ENCODE measurements at regions not wholly inside any gene's neighbourhood (a gene's known extent, or its start where the extent isn't known, plus 50 kb on each side); places are given as distances from the start of the nearest gene placed in this dataset.

DNA sequence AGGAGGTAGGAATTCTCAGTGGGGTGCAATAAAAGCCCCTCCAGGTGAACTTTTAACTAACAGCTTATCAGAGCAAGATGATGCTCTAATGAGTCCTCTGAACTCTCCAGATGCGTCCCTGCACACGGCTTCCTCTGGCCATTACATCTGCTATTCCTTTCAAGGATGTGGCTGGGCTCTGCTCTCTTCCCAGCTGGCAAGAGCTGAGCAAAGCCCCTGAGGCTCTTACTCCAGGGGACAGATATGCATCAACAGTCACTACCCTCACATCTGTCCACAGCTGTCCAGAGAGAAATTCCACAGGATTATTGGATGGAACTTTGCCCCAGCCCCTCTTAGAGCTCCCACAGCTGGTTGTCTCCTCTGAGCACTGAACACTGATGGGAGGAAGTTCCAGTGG, 267.8 kb downstream of the C1orf94 start:
- no peak overlapping the region for H3K9ac ChIP-seq (ENCODE audit: low read length)
- no peak overlapping the region for H3K4me2 ChIP-seq (ENCODE audit: low read length)
- no peaks in the 10 kb centered on the region for H3K9me3 ChIP-seq (ENCODE audit: low read length)
- TF ChIP-seq, protein P1, sequence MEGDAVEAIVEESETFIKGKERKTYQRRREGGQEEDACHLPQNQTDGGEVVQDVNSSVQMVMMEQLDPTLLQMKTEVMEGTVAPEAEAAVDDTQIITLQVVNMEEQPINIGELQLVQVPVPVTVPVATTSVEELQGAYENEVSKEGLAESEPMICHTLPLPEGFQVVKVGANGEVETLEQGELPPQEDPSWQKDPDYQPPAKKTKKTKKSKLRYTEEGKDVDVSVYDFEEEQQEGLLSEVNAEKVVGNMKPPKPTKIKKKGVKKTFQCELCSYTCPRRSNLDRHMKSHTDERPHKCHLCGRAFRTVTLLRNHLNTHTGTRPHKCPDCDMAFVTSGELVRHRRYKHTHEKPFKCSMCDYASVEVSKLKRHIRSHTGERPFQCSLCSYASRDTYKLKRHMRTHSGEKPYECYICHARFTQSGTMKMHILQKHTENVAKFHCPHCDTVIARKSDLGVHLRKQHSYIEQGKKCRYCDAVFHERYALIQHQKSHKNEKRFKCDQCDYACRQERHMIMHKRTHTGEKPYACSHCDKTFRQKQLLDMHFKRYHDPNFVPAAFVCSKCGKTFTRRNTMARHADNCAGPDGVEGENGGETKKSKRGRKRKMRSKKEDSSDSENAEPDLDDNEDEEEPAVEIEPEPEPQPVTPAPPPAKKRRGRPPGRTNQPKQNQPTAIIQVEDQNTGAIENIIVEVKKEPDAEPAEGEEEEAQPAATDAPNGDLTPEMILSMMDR (IDR thresholded peaks at IDR 0.05; ENCODE audit: low read length), result no peak
- no peak for TF ChIP-seq EZH2 (IDR thresholded peaks at IDR 0.05; ENCODE audit: borderline replicate concordance, low read length)
- H3K4me3 ChIP-seq (ENCODE audit: low read depth, low read length, poor library complexity, severe bottlenecking), result no peak overlapping the region
- no peaks in the 10 kb centered on the region for H4K20me1 ChIP-seq (ENCODE audit: insufficient read depth, low read length)
- H3K4me1 ChIP-seq (ENCODE audit: insufficient read depth, low read length, severe bottlenecking), result no peaks in the 10 kb centered on the region
- no peaks in the 10 kb centered on the region for H3K27me3 ChIP-seq (ENCODE audit: insufficient read depth, low read length)
- no peaks in the 10 kb centered on the region for H3F3A ChIP-seq (ENCODE audit: insufficient read depth, low read length)
- no peak overlapping the region for H3K27ac ChIP-seq (ENCODE audit: low read depth, low read length, poor library complexity, severe bottlenecking)
- H3K9me2 ChIP-seq (ENCODE audit: low read depth, low read length), result no peaks in the 10 kb centered on the region
- H2AFZ ChIP-seq (ENCODE audit: low read length), result no peak overlapping the region
- no peaks in the 10 kb centered on the region for H3K79me2 ChIP-seq (ENCODE audit: insufficient read depth, low read length)
- H3K36me3 ChIP-seq (ENCODE audit: insufficient read depth, low read length), result no peaks in the 10 kb centered on the region

DNA sequence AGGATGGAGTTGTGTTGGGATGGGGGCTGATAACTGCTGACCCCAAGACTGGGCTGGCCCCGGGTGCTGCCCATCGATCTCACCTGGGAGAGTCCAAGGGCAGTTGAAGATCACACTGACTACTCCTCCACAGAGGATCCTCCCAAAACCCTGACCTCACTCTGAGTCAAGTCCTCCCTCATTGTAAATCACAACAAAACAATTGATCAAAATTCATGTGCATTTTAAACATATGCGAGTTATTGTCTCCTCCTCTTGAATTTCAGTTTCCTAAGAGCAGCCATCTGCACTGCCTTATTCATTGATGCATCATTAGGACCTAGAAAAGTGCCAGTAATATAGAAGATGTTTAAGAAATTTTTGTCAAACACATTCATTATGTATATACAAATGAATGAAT, 273.6 kb downstream of the C1orf94 start:
- Histone ChIP-seq H3K27me3 (ENCODE audit: insufficient read depth, low read length) (no peaks in the 10 kb centered on the region), H3K9me3 (ENCODE audit: low read length) (no peaks in the 10 kb centered on the region)
- no peak for TF ChIP-seq EZH2 (IDR thresholded peaks at IDR 0.05; ENCODE audit: borderline replicate concordance, low read length)
- TF ChIP-seq, protein P1 (IDR thresholded peaks at IDR 0.05; ENCODE audit: low read length), result no peak

DNA sequence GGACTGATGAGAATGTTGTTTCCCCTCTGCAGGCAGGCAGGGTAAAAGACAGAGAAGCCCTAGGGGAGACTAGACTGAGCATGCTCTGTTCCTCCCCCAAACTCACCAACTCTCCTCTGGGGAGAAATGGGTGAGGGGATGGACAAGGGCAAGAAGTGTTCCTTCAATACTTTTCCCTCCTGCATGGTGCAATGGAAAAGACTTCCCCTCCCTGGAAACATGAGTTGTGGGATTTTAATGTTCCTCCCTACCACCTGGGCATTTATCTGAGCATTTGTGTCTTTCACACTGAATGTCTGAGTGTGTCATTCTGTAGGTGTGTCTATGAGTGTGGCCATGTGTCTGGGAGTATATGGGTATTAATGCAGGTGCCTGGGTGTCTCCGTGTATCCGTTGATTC, 275.7 kb downstream of the C1orf94 start:
- no peak overlapping the region for H3K4me3 ChIP-seq (ENCODE audit: low read depth, low read length, poor library complexity, severe bottlenecking)
- H3F3A ChIP-seq (ENCODE audit: insufficient read depth, low read length), result no peaks in the 10 kb centered on the region
- no peak overlapping the region for H3K9ac ChIP-seq (ENCODE audit: low read length)
- H3K27ac ChIP-seq (ENCODE audit: low read depth, low read length, poor library complexity, severe bottlenecking), result no peak overlapping the region
- no peaks in the 10 kb centered on the region for H4K20me1 ChIP-seq (ENCODE audit: insufficient read depth, low read length)
- no peak overlapping the region for H2AFZ ChIP-seq (ENCODE audit: low read length)
- H3K79me2 ChIP-seq (ENCODE audit: insufficient read depth, low read length), result no peaks in the 10 kb centered on the region
- H3K27me3 ChIP-seq (ENCODE audit: insufficient read depth, low read length), result no peaks in the 10 kb centered on the region
- TF ChIP-seq, protein P1 (IDR thresholded peaks at IDR 0.05; ENCODE audit: low read length), result no peak
- TF ChIP-seq EZH2 (IDR thresholded peaks at IDR 0.05; ENCODE audit: borderline replicate concordance, low read length), result no peak
- no peaks in the 10 kb centered on the region for H3K36me3 ChIP-seq (ENCODE audit: insufficient read depth, low read length)
- no peaks in the 10 kb centered on the region for H3K4me1 ChIP-seq (ENCODE audit: insufficient read depth, low read length, severe bottlenecking)
- no peaks in the 10 kb centered on the region for H3K9me2 ChIP-seq (ENCODE audit: low read depth, low read length)
- H3K9me3 ChIP-seq (ENCODE audit: low read length), result no peaks in the 10 kb centered on the region
- no peak overlapping the region for H3K4me2 ChIP-seq (ENCODE audit: low read length)

More for the DNA sequence above, 273.6 kb downstream of the C1orf94 start:
- Histone ChIP-seq H2AFZ (ENCODE audit: low read length) (no peak overlapping the region), H3K9me2 (ENCODE audit: low read depth, low read length) (no peaks in the 10 kb centered on the region), H3K36me3 (ENCODE audit: insufficient read depth, low read length) (no peaks in the 10 kb centered on the region), H4K20me1 (ENCODE audit: insufficient read depth, low read length) (no peaks in the 10 kb centered on the region), H3K79me2 (ENCODE audit: insufficient read depth, low read length) (no peaks in the 10 kb centered on the region), H3F3A (ENCODE audit: insufficient read depth, low read length) (no peaks in the 10 kb centered on the region), H3K4me2 (ENCODE audit: low read length) (no peak overlapping the region), H3K9ac (ENCODE audit: low read length) (no peak overlapping the region), H3K4me3 (ENCODE audit: low read depth, low read length, poor library complexity, severe bottlenecking) (no peak overlapping the region), H3K27ac (ENCODE audit: low read depth, low read length, poor library complexity, severe bottlenecking) (no peak overlapping the region), H3K4me1 (ENCODE audit: insufficient read depth, low read length, severe bottlenecking) (no peaks in the 10 kb centered on the region)
